Activated naive CD4-positive, alpha-beta T cell treated with Interleukin-2 at 50 U/mL for 16 hours (primary cell): ENCODE measurements at regions not wholly inside any gene's neighbourhood (a gene's known extent, or its start where the extent isn't known, plus 50 kb on each side); places are given as distances from the start of the nearest gene placed in this dataset.
"Not testable (repeated sequence)": the region's sequence is repeated elsewhere in the genome, so short reads cannot be mapped to it uniquely, and the experiment has no call there.

Source experiments
- DNase-seq: peaks from one replicate; pipeline ENCODE4 v3.0.0-alpha.2; 2020

DNA sequence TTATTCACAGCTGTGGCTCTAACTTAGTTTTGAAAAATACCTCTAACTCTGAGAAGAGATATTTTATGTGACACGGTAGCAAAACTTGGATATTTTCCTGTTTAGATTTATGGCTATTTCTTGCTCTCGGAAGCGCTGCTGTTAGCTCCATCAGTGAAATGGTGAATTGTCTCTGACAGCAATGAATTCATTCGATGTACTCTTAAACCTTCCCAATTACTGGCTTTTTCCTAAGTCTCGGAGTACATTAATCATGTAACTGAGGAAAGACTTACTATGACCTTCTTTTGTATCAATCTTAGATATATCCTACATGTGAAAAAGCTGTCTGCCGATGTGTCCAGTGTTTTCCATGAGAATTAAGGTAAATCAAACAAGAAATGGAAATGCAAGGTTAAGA, 613.0 kb downstream of the KIF4B start:
- no peak for DNase-seq

DNA sequence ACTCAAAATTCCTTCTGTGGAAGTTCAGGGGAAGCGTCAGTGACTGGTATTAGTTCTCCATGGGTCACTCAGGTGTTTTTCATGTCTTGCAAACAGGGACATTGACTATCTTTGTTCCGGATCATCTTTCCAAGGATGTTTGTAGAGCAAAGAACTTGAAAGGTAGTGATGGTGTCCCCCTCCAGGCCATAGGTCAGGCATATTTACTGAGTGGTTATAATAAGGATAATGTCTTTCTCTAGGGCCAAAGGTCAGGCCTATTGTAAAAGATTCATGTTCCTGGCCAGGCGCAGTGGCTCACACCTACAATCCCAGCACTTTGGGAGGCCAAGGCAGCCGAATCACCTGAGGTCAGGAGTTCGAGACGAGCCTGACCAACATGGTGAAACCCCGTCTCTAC, 614.8 kb downstream of the KIF4B start:
- DNase-seq, result no peak

DNA sequence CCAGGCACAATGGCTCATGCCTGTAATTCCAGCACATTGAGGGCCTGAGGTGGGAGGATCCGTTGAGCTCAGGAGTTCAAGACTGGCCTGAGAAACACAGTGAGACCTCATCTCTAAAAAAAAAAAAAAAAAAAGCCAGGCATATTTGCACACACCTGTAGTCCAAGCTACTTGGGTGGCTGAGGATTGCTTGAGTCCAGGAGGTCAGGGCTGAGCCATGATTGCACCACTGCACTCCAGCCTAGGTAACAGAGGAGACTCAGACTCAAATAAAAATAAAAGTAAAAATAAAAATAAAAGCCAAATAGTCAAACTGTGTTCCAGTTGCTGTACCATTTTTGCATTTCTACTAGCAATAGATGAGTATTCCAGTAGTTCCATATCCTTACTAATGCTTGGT, 616.0 kb downstream of the KIF4B start:
- no peak for DNase-seq

DNA sequence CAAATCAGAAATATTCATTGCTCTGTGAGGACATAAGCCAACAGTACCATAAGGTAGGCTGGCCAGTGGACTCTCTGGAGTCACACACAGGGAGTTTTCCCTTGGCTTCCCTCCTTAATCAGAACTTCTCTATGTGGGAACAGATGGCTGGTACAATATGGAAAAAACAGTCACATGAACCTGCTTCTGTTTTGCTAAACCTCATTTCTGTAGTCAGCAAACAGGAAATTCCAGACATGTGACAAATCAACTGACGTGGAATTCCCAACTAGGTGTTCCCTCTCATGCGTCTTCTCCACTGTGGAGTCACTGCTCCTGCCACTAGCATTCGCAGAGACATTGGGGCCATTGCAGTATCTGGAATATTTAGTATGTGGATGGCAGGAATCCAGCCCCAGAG, 617.6 kb downstream of the KIF4B start:
- no peak for DNase-seq

DNA sequence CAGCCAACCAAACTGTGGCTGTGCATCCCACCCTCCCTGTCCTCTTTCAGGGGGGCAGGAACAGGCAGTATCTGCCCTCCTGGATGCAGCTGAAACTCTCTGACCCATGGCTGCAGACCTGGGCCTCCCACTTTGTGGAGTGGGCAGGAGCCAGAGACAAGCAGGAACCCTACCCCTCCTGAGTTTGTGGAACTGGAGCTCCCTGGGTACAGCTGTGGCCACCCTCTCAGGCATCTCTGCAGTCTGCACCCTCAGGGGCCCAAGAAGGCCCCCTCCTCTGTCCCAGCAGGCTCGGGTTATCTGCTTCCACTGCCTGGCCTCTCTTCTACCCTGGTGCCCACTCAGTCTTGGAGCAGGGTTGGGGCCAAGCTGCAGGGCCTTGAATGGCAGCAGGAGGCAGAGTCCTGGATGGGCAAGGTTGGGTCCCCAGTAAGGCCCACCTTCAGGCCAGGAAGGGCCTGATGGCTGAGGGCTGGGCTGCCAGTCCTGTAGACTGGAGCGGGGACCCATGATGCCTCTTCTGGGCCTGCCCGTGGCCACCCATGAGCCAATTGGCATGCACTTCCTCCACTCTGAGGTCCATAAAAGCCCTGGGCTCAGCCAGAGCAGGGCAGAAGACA, 619.9 kb downstream of the KIF4B start:
- no peak for DNase-seq

DNA sequence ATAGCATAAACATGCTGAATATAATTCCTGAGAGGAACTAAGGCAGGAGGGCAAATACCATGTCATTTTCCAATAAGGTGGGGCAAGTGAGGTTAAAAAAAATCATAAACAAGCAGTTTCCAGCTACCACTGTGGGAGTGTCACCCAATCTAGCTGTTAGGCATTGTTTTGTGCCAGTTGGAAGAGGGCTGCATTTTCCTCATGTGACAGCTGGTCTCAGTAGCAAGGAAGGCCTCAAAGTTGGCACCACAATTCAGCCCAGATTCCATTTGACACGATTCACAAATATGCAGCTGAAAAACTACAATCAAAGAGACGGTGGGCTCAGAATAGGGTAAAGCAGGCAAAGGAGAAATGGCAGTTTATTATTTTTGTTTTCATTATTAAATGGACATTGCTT, 636.1 kb downstream of the KIF4B start:
- DNase-seq, result no peak

DNA sequence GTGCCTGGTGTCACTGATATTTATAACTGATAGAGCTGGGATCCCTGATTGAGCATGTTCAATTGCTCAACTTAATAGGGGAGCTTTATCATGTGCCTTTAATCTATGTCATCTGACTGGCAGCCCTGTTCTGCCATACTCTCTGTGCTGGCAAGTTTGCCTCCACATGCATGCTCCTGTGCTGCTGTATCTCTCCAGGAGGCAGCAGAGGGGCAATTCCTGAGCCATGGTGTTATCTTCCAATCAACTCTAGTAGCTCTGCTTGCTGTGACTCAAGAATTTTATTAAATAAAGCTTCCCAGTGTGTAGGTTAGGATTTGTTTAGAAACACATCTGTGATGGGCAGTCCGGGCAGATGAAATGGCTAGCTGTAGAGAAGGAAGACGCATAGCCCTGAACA, 642.0 kb downstream of the KIF4B start:
- no peak for DNase-seq

DNA sequence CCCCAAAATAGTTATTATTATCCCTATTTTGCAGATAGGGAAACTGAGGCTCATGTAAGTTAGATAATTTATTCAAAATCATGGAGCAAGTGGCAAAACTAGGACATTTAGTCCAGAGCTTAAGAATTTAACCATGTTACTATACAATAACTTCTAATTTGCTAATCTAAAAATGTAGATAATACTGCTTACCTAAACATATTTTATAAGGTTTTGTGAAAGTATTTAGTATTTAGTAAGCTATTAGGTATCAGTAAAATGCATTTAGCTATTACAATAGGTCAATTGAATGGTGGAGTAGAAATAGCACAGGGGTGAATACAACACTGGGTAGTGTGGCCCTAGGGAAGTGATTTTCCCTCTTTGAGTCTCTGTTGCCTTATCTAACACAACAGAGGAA, 648.3 kb downstream of the KIF4B start:
- no peak for DNase-seq

DNA sequence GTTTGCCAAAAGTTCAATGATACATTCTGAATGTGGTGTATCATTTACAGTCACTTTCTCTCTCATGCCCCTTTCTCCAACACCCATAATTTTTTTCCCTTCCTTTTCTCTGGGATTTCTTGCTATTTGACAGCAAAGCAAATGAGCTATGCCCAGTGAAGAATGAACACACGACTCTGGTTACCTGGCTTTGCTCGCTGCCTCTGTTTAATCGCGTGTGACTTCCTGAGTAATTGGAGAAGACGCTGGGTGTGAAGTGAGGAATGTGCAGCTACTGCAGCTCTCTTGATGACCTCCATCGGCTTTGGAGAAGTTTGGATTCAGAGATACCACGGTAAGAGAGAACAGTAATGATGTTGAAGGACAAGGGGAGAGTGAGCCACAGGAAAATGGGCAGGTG, 651.8 kb downstream of the KIF4B start:
- DNase-seq, result no peak

DNA sequence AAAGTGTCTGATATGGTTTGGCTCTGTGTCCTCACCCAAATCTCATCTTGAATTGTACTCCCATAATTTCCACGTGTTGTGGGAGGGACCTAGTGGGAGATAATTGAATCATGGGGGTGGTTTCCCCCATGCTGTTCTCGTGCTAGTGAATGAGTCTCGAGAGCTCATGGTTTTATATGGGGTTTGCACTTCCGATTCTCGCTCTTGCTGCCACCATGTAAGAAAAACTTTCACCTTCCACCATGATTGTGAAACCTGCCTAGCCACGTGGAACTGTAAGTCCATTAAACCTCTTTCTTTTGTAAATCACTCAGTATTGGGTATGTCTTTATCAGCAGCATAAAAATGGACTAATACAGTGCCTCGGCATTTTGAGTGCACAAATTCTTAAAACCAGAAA, 655.0 kb upstream of the SGCD start:
- DNase-seq, result not testable (repeated sequence)

DNA sequence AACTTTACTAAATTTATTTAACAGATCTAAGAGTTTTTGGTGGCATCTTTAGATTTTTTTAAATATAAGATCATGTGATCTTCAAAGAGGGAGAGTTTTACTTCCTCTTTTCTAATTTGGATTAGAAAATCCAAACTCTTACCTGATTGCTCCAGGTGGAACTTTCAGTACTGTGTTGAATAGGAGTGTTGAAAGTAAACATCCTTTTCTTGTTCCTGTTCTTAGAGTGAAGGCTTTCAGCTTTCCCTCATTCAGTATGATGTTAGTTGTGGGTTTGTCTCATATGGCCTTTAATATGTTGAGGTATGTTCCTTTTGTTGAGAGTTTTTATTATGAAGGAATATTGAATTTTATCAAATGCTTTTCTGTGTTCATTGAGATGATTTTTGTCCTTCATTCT, 650.0 kb upstream of the SGCD start:
- no peak for DNase-seq

DNA sequence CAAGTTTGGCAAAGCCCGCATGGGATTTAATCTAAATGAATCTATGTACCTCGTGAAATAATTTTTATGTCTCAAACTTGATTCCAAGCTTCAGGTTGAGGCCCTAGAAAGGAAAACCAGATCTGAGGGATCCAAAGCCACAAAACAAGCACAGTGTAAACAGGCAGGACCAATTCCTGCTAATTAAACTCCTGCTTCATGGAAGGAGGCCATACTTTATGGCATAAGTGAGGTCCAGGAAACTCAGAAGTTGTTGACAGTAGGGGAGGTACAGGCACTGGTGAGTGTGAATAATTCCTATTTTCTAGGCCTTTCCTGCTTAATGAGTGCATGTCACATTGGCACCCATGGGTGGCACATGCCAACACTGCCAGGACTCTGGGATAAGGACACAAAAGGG, 648.6 kb upstream of the SGCD start:
- no peak for DNase-seq

DNA sequence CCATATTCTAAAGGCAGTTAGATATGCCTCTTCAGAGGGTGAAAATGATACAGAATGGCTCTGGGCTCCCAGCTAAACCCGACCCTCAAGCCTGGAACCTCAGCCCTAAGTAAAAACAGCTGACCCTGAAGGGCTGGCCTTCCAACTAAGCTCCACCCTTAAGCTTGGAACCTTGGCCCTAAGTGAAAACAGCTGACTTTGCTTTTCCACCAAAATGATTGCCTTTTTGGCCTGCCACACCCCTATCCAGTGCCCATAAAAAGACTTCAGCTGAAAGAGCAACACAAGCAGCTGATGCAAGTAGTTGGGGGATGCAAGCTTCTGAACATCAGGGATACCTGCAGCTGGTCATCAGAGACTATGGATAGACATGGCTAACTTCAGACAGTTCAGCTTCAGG, 647.4 kb upstream of the SGCD start:
- no peak for DNase-seq

DNA sequence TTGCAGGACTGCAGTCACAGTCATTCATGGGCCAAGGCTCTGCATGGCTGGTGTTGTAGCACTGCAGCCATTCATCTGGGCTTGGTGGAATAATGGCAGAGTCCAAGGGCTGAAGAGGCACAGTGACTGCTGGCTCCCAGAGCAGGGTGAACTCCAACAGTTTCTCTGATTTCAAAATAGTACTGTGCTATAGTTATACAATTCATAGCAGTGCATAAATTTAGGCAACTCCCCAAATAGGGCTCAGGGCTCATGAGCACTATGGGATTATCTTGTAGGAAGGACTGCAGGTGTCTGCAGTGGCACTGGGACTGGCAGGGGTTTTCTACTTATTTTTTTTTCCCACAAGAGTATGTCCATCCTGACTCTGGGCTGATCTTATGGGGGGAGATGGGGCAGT, 642.5 kb upstream of the SGCD start:
- no peak for DNase-seq

DNA sequence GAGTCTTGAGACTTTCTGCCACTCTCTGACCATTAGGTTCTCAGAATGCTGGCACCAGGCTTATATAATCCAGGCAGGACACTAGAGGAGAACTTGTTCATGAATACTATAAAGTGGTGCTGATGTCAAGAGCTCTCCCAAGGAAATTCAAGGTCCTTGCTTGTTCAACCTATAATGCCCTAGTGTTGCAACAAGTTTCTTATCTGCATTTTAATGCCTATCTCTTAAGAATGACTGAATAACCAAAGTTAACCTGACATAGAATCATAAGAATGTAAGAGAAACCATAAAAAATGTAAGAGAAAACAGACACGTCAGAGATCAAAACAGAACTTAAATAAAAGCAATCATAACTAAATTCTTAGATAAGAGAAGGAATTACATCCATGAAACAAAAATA, 640.8 kb upstream of the SGCD start:
- DNase-seq, result no peak

DNA sequence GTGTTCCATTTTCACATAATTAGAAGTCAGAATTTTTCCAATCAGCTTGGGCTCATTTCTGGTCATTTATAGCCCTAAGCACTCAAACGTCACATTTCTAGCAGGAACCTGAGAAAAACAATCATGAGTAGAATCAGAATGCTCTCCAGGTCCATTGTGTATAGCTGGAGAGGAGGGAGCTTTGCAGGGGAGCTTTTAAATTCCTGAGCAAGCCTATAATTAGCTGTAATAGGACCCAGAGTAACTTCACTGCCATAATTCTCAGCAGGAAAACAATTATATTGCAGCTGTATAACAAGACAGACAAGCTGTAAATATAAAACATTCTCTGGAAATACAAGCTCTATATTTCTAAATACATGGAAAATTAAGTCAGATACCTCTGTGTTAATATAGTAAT, 637.6 kb upstream of the SGCD start:
- DNase-seq, result no peak

DNA sequence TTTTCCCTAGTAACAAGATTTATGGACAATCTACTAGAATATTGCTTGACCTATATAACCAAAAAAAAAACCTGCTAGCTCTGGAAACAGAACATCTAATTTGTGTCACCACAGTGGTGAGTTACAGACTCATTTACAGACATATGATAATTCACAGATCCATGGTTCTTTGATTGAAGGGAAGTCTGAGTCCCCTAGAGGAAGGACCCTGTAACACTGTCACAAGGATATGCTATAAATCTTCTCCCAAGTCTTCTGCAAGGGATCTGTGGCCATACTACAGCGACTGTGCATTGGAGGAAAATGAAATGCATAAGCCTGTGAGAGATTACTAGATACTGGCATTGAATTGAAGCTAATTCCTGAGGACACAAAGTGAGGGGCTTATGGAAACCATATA, 630.6 kb upstream of the SGCD start:
- no peak for DNase-seq

DNA sequence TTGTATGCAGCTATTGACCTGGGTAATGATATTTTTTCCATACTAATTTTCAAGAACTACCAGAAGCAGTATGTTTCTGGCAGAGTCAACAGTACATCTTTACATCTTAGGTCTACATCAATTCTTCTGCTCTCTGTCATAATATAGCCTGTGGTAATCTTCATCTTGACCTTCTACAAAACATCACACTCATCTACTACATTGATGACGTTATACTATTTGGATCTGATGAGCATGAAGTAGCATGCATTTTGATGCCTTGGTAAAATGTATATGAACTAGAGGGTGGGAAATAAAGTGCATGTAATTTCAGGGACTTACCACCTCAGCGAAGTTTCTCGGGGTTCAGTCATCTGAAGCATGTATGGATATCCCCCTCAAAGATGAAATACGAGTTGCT, 629.7 kb upstream of the SGCD start:
- no peak for DNase-seq

DNA sequence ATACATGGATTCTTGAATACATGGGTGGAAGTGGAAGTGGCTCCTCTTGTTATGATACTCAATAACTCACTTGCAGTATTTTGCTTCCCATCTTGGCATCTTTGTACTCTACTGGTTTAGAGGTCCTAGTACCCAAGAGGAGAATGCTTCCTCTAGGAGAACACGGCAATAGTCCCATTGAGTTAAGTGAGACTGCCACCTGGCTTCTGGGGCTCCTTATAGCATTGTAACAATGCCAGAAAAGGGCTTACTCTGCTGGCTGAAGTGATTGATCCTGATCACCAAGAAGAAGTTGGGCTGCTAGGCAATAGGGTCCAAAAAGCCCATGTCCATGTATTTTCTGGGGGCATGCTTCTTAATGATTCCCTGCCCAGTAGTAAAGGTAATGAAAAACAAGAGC, 627.6 kb upstream of the SGCD start:
- no peak for DNase-seq

DNA sequence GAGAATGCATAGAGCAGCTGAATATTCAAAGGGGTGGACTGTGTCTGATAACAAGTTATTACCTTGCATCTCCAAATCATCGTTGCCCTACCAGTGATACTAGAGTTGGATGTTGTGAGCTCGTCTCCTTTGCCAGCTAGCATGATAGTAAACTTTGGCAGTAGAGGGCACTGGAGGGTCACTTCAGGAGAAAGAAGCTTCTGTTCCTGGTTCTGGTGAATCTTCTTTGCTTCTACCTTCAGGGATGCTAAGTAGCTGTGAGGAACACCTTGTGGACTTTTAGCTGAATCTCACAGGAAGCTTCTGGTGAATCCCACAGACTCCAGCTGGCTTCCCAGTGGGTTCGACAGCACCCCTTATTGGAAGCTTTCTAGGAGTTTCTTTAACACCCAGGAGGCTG, 626.6 kb upstream of the SGCD start:
- no peak for DNase-seq

DNA sequence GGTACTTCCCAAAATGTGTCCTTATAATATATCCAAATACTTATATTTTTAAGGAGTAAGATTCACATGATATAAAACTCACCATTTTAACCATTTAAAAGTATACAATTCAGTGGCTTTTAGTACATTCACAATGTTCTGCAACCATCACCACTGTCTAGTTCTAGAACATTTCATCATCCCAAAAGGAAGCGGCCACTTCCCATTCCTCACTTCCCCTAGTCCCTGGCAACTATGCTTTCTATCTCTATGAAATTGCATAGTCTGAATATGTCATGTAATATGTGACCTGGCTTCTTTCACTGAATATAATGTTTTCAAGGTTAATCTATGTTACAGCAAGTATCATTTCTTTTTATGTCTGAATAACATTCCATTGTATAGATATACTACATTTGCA, 615.1 kb upstream of the SGCD start:
- DNase-seq, result no peak

DNA sequence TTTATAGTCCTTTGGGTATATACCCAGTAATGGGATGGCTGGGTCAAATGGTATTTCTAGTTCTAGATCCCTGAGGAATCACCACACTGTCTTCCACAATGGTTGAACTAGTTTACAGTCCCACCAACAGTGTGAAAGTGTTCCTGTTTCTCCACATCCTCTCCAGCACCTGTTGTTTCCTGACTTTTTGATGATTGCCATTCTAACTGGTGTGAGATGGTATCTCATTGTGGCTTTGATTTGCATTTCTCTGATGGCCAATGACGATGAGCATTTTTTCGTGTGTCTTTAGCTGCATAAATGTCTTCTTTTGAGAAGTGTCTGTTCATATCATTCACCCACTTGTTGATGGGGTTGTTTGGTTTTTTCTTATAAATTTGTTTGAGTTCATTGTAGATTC, 612.5 kb upstream of the SGCD start:
- DNase-seq, result not testable (repeated sequence)

DNA sequence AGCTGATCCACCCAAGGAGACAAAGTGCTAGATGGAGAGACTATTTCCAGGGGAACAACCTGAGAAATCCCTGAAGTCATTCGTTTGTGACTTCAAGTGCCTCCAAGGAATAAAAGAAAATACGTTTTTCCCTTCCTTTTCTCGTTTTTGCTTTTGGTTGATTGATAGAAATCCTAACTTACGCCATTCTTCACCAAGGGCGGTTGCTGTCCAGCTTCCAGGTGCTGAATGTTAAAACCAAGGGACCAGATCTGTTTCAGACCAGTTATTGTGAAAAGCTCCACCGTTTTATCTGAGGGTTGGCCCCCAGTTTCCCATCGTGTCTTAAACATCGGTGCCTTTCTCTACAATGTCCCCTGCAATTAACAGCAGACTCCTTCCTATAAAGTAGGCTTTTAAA, 600.7 kb upstream of the SGCD start:
- DNase-seq, result no peak

DNA sequence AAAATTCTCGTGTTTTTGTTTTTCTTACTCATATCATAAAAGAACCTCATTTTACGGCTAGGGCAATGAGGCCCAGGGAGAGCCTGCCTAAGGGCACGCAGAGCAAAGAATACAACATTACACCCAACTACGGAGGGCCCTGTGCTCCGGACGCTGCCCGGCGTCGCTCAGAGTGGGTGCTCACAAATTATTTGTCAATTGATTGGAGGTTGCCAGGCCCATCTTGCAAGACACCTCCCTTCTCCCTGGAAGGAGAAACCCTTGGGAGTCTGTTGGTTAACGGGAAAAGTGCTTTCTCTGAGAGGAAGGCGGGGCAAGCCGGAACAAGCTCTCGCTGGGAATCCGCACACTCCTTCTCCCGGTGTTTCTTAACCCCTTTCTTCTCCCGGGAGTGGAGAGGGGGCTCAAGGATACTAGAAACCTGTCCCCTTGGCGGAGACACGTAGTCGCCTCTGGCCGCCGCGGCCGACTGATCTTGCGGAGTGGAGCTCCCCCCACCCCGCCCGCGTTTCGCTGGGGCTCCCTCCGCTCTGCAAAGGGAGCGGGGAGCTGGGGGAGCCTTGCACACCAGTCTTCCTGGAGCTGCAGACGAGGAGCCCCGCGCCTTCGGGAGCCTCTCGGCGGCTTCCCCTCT, 599.3 kb upstream of the SGCD start:
- DNase-seq, result no peak

DNA sequence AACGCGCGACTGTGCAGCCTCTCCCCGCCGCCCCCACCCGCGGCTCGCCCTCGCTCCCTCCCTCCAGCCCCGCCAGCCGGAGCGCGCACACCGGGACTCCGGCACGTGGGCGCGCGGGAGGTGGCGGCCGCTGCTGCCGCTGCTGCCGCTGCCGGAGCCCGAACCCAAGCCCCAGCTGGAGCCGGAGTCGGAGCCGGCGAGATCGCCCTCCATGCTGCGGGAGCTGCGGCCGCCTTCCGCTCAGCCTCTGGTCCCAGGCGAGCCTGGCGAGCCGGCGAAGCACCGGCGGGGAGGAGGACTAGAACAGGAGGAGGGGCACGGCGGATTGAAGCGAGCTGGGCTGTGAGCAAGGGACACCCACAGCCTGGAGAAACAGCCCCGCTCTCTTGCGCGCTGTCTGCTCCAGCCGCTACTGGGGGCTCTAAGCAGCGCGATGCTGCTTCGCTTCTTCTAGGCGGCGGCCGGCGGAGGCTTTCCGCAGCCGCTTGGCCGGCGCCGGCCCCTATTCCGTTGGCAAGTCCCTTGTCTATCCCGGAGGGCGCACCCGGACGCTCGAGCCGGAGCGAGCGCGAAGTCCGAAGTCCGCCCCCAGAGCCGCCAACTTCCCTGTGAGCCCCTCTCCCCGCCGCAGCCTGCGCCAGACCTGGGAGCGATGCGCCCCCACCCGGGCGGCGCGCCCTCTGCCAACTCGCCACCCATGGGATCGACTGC, 598.7 kb upstream of the SGCD start:
- no peak for DNase-seq
